ENCODE measurements at regions not wholly inside any gene's neighbourhood (a gene's known extent, or its start where the extent isn't known, plus 50 kb on each side); places are given as distances from the start of the nearest gene placed in this dataset.

DNA sequence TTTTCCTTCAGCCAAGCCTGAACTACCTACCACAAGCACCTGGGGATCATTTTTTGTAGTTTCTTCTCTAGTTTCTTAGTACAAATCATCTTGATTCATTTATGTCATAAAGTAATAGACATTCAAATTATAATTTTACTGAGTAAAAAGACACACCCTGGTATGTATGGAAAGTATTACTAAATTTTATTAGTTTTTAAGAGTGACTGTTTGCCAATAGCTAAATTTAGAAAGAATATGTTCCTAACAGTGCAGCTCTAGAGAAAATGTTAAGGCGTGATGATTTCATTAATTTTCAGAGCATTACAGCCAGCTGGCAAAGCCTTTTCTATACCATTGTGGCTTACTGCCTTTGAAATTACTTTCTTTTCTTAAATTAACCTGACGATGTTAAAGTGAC lies 612.0 kb upstream of the KCNMB2 start:
- H3K4me1 Mint-ChIP-seq (ENCODE audit: low read depth) = peaks cover 14% of the 10 kb centered on the region
- no peaks in the 10 kb centered on the region for H3K27me3 Mint-ChIP-seq (ENCODE audit: low read depth)
- DNase-seq = no peak
- H3K36me3 Mint-ChIP-seq (ENCODE audit: low read depth) = no peaks in the 10 kb centered on the region
- H3K4me3 Mint-ChIP-seq = no peak overlapping the region
- intact Hi-C loops (cut with micrococcal nuclease) = no loop called here
- CTCF ChIA-PET = no interaction called here
- peaks cover 2% of the 10 kb centered on the region for H3K9me3 Mint-ChIP-seq
- no peak overlapping the region for H3K27ac Mint-ChIP-seq

DNA sequence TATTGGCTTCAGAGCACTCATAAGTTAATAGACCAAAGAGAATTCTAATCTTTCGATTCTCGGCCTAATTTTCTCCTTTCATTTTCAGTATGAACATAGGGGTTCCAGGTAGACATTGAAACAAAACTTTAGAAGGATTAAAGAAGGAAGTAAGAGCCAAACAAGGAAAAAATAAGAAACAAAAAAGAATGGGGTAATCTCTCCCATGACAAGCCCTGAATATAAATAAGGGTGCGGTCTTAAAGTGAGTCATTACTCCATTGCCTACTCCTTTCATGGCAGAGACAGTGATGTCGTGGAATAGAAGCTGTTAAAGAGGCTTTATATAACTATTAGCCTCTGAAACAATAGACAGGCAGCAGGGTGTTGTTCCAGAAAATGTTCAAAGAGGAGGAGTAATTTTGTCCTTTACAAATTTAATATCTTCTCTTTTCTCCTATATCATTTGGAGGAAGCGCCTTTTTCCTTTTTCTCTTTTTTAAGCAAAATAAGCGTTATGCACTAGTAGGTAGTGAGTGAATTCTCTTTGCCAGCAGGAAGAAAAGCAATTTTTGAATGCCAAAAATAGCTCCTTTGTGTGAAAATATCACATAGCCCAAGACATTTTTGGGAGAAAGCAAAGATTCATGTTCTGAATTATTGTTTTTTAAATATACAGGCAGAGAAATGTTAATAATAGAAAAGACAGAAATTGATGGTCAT lies 607.9 kb upstream of the KCNMB2 start:
- Mint-ChIP-seq H3K4me1 (ENCODE audit: low read depth) (peaks cover 21% of the 10 kb centered on the region), H3K36me3 (ENCODE audit: low read depth) (no peaks in the 10 kb centered on the region), H3K4me3 (no peak overlapping the region), H3K27ac (no peak overlapping the region), H3K9me3 (peaks cover 2% of the 10 kb centered on the region), H3K27me3 (ENCODE audit: low read depth) (no peaks in the 10 kb centered on the region)
- intact Hi-C loops (cut with micrococcal nuclease) = loop anchor here (1.0 kb wide), 1 partner anchor 16 kb away; no protein-coding TSS in a partner anchor
- no peak for DNase-seq
- CTCF ChIA-PET = no interaction called here

DNA sequence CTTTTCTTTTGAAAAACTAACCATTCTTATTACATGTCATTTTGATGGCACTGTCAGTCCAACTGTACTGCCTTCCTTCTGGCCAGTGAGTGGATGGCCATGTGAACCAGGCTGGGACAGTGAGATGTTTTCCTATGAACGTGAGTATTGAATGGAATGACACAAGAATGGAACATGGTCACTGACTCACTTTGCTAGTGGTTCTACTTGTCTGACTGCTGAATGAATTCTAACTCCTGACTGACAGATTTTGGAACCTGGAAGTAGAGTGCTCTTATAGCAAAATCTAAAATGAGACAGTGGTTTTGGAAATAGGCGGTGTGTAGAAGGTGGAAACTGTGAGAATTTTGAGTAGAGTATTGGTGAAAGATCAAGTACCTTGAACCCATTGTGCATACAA lies 606.9 kb upstream of the KCNMB2 start:
- Mint-ChIP-seq H3K27me3 (ENCODE audit: low read depth) (no peaks in the 10 kb centered on the region), H3K36me3 (ENCODE audit: low read depth) (no peaks in the 10 kb centered on the region), H3K4me3 (no peak overlapping the region), H3K9me3 (peaks cover 2% of the 10 kb centered on the region), H3K27ac (no peak overlapping the region), H3K4me1 (ENCODE audit: low read depth) (peaks cover 21% of the 10 kb centered on the region)
- CTCF ChIA-PET = no interaction called here
- DNase-seq = no peak
- intact Hi-C loops (cut with micrococcal nuclease) = no loop called here

DNA sequence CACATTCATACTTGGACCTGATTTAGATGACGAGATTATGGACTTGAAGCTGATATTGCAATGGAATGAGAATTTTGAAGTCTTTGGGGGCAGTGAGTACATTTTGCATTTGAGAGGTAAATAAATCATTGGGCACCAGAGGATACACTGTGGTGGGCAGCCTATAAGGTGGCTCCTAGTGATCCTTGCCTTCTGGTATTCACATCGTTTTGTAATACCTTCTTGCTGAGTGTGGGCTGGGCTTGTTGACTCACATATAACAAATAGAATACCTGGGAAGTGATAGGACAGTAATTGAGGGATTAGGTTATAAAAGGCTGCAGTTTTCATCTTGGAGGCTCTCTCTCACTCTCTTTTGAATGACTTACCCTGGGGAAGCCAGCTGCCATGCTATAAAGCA lies 605.5 kb upstream of the KCNMB2 start:
- H3K9me3 Mint-ChIP-seq = no peaks in the 10 kb centered on the region
- intact Hi-C loops (cut with micrococcal nuclease) = no loop called here
- CTCF ChIA-PET = no interaction called here
- no peak overlapping the region for H3K27ac Mint-ChIP-seq
- no peak overlapping the region for H3K4me3 Mint-ChIP-seq
- H3K27me3 Mint-ChIP-seq (ENCODE audit: low read depth) = no peaks in the 10 kb centered on the region
- DNase-seq = no peak
- H3K4me1 Mint-ChIP-seq (ENCODE audit: low read depth) = peaks cover 21% of the 10 kb centered on the region
- H3K36me3 Mint-ChIP-seq (ENCODE audit: low read depth) = no peaks in the 10 kb centered on the region

DNA sequence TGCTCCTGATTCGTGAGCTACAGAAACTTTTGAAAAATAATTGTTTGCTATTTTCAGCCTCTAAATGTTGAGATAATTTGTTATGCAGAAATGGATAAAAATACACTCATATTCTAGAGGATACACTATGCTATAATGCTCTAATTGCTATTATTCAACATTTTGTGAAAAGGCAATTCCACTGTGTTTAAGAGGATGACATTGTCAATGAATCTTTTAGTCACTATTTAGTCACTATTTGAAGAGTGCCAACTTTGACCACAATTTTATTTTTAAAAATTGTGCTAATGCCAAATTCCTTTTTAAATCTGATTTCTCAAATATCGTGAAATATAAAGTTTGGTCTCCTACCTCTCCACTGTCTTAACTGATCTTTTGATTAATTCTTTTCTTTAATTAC lies 604.9 kb upstream of the KCNMB2 start:
- CTCF ChIA-PET = no interaction called here
- Mint-ChIP-seq H3K27me3 (ENCODE audit: low read depth) (no peaks in the 10 kb centered on the region), H3K4me3 (no peak overlapping the region), H3K4me1 (ENCODE audit: low read depth) (peaks cover 21% of the 10 kb centered on the region), H3K9me3 (no peaks in the 10 kb centered on the region), H3K27ac (no peak overlapping the region), H3K36me3 (ENCODE audit: low read depth) (no peaks in the 10 kb centered on the region)
- intact Hi-C loops (cut with micrococcal nuclease) = no loop called here
- DNase-seq = no peak

DNA sequence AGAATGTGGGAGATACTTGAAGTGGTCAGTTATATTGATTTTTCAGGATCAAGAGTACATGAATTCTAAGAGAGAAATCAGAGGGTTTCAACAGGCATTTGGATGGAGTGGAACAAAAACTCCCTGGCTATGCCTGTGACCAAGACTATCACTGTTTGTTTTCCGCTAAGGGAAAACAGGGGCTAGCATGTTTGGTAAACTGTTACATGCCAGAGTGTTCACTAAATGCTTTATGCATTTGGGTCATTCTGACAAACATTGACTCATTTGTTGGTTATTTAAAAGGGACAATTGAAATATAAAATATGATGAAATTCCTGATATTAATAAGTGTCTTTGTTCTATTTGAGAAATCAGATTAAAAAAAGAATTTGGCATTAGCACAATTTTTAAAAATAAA lies 603.9 kb upstream of the KCNMB2 start:
- CTCF ChIA-PET = no interaction called here
- no peaks in the 10 kb centered on the region for H3K36me3 Mint-ChIP-seq (ENCODE audit: low read depth)
- H3K4me1 Mint-ChIP-seq (ENCODE audit: low read depth) = peaks cover 21% of the 10 kb centered on the region
- intact Hi-C loops (cut with micrococcal nuclease) = no loop called here
- DNase-seq = no peak
- no peaks in the 10 kb centered on the region for H3K9me3 Mint-ChIP-seq
- no peak overlapping the region for H3K4me3 Mint-ChIP-seq
- H3K27me3 Mint-ChIP-seq (ENCODE audit: low read depth) = no peaks in the 10 kb centered on the region
- H3K27ac Mint-ChIP-seq = no peak overlapping the region

DNA sequence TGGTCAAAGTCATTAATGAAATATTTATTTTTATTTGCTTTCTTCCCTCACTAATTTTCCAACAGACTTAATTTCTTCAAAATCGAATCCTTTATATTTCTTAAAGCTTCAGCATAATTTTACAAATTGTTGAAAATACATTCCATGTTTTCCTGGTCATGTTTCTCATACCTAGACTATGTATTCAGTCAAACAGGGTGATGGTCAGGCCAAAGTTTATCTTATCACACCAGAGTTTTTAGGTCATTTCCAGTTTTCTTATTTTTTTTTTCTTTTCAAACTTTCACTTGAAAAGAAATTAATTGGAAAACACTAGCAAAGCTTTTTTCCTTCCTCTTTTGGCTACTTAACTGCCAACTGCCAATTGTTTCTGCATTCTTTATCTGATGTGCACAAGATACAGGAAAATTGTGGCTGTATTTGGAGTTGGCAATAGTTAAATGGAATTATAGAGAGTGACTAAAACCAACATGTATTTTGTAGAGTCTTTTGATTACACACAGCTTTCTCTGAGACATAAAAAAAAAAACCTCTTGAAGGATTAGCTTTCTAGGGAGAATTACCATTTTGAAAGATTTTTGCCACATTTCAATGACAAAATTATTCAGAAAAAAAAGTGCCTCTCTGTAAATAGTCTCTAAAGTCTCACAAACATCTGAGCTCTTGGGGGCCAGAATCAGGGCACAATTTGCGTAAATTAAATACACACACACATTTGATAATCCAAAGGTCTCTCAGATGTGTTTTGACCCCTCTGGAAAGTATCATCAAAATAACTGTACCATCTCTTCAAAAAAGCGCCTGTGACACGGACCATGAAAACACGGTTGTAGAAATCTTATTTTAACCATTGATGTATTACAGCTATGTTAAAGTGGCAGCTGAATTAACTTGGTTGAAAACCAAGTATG lies 603.2 kb upstream of the KCNMB2 start:
- Mint-ChIP-seq H3K4me3 (no peak overlapping the region), H3K9me3 (no peaks in the 10 kb centered on the region), H3K36me3 (ENCODE audit: low read depth) (no peaks in the 10 kb centered on the region), H3K27ac (no peak overlapping the region), H3K4me1 (ENCODE audit: low read depth) (peaks cover 18% of the 10 kb centered on the region), H3K27me3 (ENCODE audit: low read depth) (no peaks in the 10 kb centered on the region)
- no peak for DNase-seq
- intact Hi-C loops (cut with micrococcal nuclease) = no loop called here
- CTCF ChIA-PET = no interaction called here

DNA sequence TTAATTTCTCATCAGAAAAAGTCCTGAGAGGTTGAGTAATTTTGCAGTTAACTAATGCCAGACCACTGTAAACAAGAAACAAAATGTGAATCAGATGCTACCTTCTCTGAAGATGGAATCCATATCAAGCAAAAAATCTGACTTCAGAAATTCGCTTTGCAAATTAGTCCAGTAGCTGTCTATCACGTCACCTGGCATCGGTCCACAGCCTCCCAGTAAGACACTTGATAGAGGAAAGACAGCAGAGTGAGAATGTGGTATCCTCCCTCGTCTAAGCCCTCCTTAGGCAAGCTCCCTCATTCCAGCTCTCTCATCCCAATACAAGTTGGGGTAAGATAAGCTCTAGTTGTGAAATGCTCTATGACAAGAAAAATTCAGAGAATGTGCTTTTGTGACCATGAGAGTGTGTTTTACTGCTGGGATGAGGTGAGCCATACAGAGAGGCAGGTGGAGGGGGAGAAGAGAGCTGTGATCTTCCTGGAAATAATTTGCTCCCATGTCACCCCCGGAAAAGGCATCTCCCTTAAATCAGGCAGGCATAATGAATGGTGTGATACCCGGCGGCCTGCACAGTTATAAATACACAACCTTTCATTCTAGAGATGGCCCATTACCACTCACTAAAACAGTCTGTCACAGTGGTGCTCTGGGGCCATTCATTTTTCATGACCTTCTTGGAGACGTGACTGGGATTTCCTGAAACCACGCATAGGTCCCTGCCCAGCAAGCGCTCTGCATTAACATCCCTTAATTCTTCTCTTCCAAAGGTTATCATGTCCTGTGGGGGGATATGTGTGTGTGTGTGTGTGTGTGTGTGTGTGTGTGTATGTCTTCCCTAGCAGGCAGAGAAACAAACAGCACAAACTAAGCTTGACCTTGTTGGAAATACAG lies 602.0 kb upstream of the KCNMB2 start:
- peaks cover 7% of the 10 kb centered on the region for H3K4me1 Mint-ChIP-seq (ENCODE audit: low read depth)
- no peaks in the 10 kb centered on the region for H3K36me3 Mint-ChIP-seq (ENCODE audit: low read depth)
- no peaks in the 10 kb centered on the region for H3K9me3 Mint-ChIP-seq
- H3K27ac Mint-ChIP-seq = no peak overlapping the region
- intact Hi-C loops (cut with micrococcal nuclease) = no loop called here
- no peak overlapping the region for H3K4me3 Mint-ChIP-seq
- CTCF ChIA-PET = interaction anchor here (0.6 kb wide), 1 partner anchor 745 kb away, joined by 4 read pairs; no protein-coding TSS in a partner anchor
- no peaks in the 10 kb centered on the region for H3K27me3 Mint-ChIP-seq (ENCODE audit: low read depth)
- no peak for DNase-seq

DNA sequence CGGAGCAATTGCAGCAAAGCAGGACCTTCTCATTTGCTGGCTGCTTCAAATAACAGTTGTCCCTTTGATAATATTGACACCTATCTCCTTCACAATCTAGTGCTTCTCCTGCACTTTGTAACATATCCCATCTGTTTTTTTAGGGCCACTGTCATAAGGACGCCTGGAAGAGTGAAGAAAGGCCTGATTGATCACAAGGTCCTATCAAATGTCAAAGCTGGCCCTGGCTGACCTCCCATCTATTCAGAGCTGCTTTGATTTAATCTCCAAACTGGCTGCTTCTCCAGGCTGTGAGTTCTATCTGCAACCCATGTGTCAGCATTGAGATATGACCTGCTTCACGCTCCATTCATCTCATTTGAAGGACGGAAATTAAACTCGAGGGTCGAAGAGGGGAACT lies 601.2 kb upstream of the KCNMB2 start:
- Mint-ChIP-seq H3K36me3 (ENCODE audit: low read depth) (no peaks in the 10 kb centered on the region), H3K27ac (no peak overlapping the region), H3K9me3 (no peaks in the 10 kb centered on the region), H3K4me1 (ENCODE audit: low read depth) (no peaks in the 10 kb centered on the region), H3K4me3 (no peak overlapping the region), H3K27me3 (ENCODE audit: low read depth) (no peaks in the 10 kb centered on the region)
- DNase-seq = no peak
- intact Hi-C loops (cut with micrococcal nuclease) = no loop called here
- CTCF ChIA-PET = no interaction called here

DNA sequence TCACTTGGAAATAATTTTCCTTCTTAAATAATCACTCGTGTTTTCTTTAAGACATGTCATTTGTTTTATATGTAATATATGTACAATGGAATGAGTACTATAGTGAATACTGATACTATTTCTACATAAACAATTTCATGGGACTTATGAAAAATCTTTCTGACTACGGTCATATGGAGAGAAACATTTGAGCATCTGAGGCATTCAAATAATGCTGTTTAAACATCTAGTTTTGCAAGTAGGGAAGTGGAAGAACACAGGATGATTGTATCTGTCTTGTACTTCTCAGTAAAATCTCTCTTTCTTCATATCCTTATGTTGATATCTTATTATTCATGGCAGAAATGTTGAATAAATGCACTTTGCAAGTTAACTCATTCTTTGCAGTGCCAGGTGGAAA lies 599.5 kb upstream of the KCNMB2 start:
- CTCF ChIA-PET = no interaction called here
- no peaks in the 10 kb centered on the region for H3K4me1 Mint-ChIP-seq (ENCODE audit: low read depth)
- H3K36me3 Mint-ChIP-seq (ENCODE audit: low read depth) = no peaks in the 10 kb centered on the region
- H3K27me3 Mint-ChIP-seq (ENCODE audit: low read depth) = no peaks in the 10 kb centered on the region
- intact Hi-C loops (cut with micrococcal nuclease) = no loop called here
- no peak overlapping the region for H3K27ac Mint-ChIP-seq
- H3K4me3 Mint-ChIP-seq = no peak overlapping the region
- no peaks in the 10 kb centered on the region for H3K9me3 Mint-ChIP-seq
- no peak for DNase-seq

DNA sequence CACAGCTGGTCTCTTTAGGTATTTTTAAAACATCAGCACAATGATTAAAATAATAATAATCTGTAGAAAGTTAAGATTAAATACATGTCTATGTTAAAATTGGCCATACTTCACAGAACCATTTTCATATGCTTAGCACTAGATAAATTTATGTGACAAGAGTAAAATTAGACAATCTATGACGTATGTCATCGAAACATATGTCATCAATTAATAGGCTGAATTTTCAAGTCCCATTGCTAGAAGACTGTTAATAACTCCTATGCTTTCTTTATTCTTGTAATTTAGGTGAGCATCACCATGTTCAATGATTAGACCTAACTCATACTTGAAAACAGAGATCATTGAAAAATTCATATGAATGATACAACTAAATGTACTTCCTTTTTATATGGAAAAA lies 593.3 kb upstream of the KCNMB2 start:
- CTCF ChIA-PET = no interaction called here
- Mint-ChIP-seq H3K9me3 (no peaks in the 10 kb centered on the region), H3K27me3 (ENCODE audit: low read depth) (no peaks in the 10 kb centered on the region), H3K4me3 (no peak overlapping the region), H3K27ac (no peak overlapping the region), H3K4me1 (ENCODE audit: low read depth) (peaks cover 36% of the 10 kb centered on the region), H3K36me3 (ENCODE audit: low read depth) (peaks cover 3% of the 10 kb centered on the region)
- intact Hi-C loops (cut with micrococcal nuclease) = loop anchor here (5.0 kb wide), 1 partner anchor 61 kb away; no protein-coding TSS in a partner anchor
- no peak for DNase-seq

DNA sequence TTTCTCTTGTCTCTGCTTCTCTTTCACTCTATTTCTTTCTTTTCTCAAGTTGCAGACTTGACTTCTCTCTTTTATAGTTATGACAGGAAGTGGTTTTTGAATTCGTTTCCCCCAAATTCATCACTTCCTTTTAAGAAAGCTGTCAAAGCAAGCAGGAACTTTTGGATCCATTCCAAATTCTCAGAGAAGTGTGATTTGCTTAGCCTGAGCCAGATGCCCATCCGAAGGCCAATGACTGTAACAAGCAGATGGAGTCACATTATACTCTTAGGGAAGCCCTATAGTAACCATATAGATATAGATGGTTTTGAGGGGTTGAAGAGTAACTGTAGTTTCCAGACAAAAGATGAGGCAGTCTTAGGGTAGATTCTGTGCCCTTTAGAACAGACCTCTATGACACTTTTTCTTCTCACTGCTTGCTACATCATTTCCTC lies 592.0 kb upstream of the KCNMB2 start:
- Mint-ChIP-seq H3K27me3 (ENCODE audit: low read depth) (no peaks in the 10 kb centered on the region), H3K9me3 (no peaks in the 10 kb centered on the region), H3K36me3 (ENCODE audit: low read depth) (peaks cover 3% of the 10 kb centered on the region), H3K4me1 (ENCODE audit: low read depth) (peaks cover 36% of the 10 kb centered on the region), H3K27ac (peak overlapping the region; percentile 85), H3K4me3 (no peak overlapping the region)
- DNase-seq = peak; percentile 24
- intact Hi-C loops (cut with micrococcal nuclease) = loop anchor here (1.0 to 5.0 kb wide), 5 partner anchors 16 to 517 kb away; no protein-coding TSS in a partner anchor
- CTCF ChIA-PET = interaction anchor here (0.6 kb wide), 1 partner anchor 332 kb away, joined by 3 read pairs; no protein-coding TSS in a partner anchor
